Urothelium cell line (cell line): ENCODE measurements at regions not wholly inside any gene's neighbourhood (a gene's known extent, or its start where the extent isn't known, plus 50 kb on each side); places are given as distances from the start of the nearest gene placed in this dataset.

ENCODE experiments used
- DNase-seq: peaks from one replicate; pipeline ENCODE4 v3.0.0; 2011; ENCODE audit warnings: low spot score, mixed read lengths
- FAIRE-seq: peaks from 2 replicates; lab custom pipeline; 2011; peaks lifted over from hg19 to GRCh38; lab: Jason Lieb, UNC

GRCh38 chr1:59156526-59157199 lies 140.2 kb upstream of the FGGY start:
- no peak for FAIRE-seq
- DNase-seq, result peak; percentile 30

- DNase-seq, result no peak
- FAIRE-seq, result no peak
Observed at GRCh38 chr1:59158321-59158720, 138.6 kb upstream of the FGGY start.

GRCh38 chr1:59159557-59160203 lies 137.2 kb upstream of the FGGY start:
- no peak for DNase-seq
- FAIRE-seq, result no peak

GRCh38 chr1:59161136-59161535 lies 135.8 kb upstream of the FGGY start:
- FAIRE-seq, result no peak
- no peak for DNase-seq

- DNase-seq, result no peak
- FAIRE-seq, result no peak
Observed at GRCh38 chr1:59162665-59163064, 134.2 kb upstream of the FGGY start.

GRCh38 chr1:59163268-59164092 lies 133.4 kb upstream of the FGGY start:
- DNase-seq, result no peak
- FAIRE-seq, result no peak

- FAIRE-seq, result no peak
- DNase-seq, result no peak
Observed at GRCh38 chr1:59164371-59164770, 132.5 kb upstream of the FGGY start.

- no peak for DNase-seq
- no peak for FAIRE-seq
Observed at GRCh38 chr1:59165353-59165752, 131.5 kb upstream of the FGGY start.

- no peak for FAIRE-seq
- no peak for DNase-seq
Observed at GRCh38 chr1:59169703-59170102, 127.2 kb upstream of the FGGY start.

- FAIRE-seq (no peak), DNase-seq (no peak)
Observed at GRCh38 chr1:59170659-59171058, 126.2 kb upstream of the FGGY start.

- FAIRE-seq, result no peak
- DNase-seq, result no peak
Observed at GRCh38 chr1:59171788-59172187, 125.1 kb upstream of the FGGY start.

- no peak for DNase-seq
Observed at GRCh38 chr1:59172693-59173092, 124.2 kb upstream of the FGGY start.

GRCh38 chr1:59173721-59174120 lies 123.2 kb upstream of the FGGY start:
- DNase-seq (no peak), FAIRE-seq (no peak)

More at GRCh38 chr1:59172693-59173092, 124.2 kb upstream of the FGGY start:
- no peak for FAIRE-seq

GRCh38 chr1:59176471-59176870 lies 120.4 kb upstream of the FGGY start:
- FAIRE-seq, result no peak
- no peak for DNase-seq

GRCh38 chr1:59177756-59178155 lies 119.1 kb upstream of the FGGY start:
- DNase-seq (no peak), FAIRE-seq (no peak)

GRCh38 chr1:59178339-59179187 lies 118.3 kb upstream of the FGGY start:
- FAIRE-seq, result no peak
- no peak for DNase-seq

- DNase-seq (no peak), FAIRE-seq (no peak)
Observed at GRCh38 chr1:59179673-59180072, 117.2 kb upstream of the FGGY start.

- FAIRE-seq, result no peak
- DNase-seq, result no peak
Observed at GRCh38 chr1:59180735-59181134, 116.2 kb upstream of the FGGY start.

GRCh38 chr1:59183749-59184317 lies 113.1 kb upstream of the FGGY start:
- no peak for FAIRE-seq
- no peak for DNase-seq

GRCh38 chr1:59184365-59184905 lies 112.5 kb upstream of the FGGY start:
- FAIRE-seq (no peak), DNase-seq (no peak)
